GM19467 (cell line): ENCODE measurements at regions not wholly inside any gene's neighbourhood (a gene's known extent, or its start where the extent isn't known, plus 50 kb on each side); places are given as distances from the start of the nearest gene placed in this dataset.
"Not testable (repeated sequence)": the region's sequence is repeated elsewhere in the genome, so short reads cannot be mapped to it uniquely, and the experiment has no call there.

Experiments
- ATAC-seq: cut with Tn5 transposase; IDR thresholded peaks from one replicate; pipeline ENCODE4 v1.9.1; 2021; ENCODE audit warnings: mild to moderate bottlenecking, moderate library complexity; ENCODE audit not compliant: unreplicated experiment

DNA sequence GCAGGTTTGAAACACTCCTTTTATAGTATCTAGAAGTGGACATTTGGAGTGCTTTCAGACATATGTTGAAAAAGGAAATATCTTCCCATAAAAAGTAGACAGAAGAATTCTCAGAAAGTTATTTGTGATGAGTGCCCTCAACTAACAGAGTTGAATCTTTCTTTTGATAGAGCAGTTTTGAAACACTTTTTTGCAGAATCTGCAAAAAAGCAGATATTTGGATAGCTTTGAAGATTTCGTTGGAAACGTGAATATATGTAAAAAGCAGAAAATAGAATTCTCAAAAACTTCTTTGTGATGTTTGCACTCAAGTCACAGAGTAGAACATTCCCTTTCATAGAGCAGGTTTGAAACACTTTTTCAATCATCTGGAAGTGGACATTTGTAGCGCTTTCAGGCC is 676.4 kb upstream of the ZNF337 start:
- not testable (repeated sequence) for ATAC-seq

GRCh38 chr20:26354511-26354910 is 657.9 kb upstream of the ZNF337 start:
- no peak for ATAC-seq

DNA sequence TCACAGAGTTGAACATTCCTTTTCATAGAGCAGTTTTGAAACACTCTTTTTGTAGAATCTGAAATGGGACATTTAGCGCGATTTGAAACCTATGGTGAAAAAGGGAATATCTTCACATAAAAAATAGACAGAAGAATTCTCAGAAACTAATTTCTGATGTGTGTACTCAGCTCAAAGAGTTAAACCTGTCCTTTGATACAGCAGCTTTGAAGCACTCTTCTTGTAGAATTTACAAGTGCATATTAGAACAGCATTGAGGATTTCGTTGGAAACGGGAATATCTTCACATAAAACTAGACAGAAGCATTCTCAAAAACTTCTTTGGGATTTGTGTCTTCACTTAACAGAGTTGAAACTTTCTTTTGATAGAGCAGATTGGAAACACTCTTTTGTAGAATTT is 650.7 kb upstream of the ZNF337 start:
- ATAC-seq, result no peak

DNA sequence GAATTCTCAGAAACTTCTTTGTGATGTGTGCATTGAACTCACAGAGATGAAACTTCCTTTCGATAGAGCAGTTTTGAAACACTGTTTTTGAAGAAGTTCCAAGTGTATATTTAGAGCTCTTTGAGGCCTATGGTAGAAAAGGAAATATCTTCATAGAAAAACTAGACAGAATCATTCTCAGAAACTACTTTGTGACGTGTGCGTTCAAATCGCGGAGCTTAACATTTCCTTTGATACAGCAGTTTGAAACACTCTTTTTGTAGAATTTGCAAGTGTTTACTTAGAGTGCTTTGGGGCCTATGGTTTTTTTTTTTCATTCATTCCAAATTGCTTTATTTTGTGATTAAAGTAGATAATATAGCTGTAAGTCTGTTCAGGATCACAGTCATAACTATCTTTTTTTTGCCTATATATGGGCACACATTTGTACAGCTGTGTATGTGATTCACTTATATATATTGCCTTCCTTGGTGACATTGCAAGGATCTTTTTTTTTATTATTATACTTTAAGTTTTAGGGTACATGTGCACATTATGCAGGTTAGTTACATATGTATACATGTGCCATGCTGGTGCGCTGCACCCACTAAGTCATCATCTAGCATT is 643.9 kb upstream of the ZNF337 start:
- not testable (repeated sequence) for ATAC-seq

GRCh38 chr20:26324177-26324576 is 627.5 kb upstream of the ZNF337 start:
- ATAC-seq, result no peak

DNA sequence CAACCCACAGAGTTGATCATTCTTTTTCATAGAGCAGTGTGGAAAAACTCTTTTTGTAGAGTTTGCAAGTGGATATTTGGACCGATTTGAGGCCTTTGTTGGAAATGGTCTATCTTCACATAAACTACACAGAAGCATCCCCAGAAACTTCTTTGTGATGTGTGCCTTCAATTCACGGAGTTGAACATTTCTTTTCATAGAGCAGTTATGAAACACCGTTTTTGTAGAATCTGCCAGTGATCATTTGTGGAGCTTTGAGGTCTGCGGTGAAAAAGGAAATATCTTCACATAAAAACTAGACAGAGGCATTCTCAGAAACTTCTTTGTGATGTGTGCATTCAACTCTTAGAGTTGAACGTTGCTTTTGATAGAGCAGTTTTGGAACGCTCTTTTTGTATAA is 618.4 kb upstream of the ZNF337 start:
- ATAC-seq, result no peak

DNA sequence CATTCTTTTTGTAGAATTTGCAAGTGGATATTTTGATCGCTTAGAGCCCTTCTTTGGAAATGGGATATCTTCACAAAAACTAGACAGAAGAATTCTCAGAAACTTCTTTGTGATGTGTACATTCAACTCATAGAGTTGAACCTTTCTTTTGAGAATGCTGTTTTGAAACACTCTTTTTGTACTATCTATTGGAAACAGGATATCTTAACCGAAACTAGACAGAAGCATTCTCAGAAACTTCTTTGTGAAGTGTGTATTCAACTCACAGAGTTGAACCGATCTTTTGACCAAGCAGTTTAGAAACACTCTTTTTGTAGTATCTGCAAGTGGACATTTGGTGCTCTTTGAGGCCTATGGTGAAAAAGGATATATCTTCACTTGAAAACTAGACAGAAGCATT is 613.1 kb upstream of the ZNF337 start:
- not testable (repeated sequence) for ATAC-seq

GRCh38 chr20:26308961-26309360 is 612.3 kb upstream of the ZNF337 start:
- no peak for ATAC-seq

DNA sequence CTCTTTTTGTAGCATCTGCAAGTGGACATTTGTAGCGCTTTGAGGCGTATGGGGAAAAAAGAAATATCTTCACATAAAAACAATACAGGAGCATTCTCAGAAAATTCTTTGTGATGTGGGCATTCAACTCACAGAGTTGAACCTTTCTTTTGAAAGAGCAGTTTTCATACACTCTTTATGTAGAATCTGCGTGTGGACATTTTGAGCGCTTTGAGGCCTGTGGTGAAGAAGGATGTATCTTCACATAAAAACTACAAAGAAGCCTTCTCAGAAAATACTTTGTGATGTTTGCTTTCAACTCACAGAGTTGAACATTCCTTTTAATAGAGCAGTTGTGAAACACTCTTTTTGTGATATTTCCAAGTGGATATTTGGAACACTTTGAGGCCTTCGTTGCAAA is 598.4 kb upstream of the ZNF337 start:
- no peak for ATAC-seq

- not testable (repeated sequence) for ATAC-seq
Observed at GRCh38 chr20:26288379-26289061, 591.9 kb upstream of the ZNF337 start.

DNA sequence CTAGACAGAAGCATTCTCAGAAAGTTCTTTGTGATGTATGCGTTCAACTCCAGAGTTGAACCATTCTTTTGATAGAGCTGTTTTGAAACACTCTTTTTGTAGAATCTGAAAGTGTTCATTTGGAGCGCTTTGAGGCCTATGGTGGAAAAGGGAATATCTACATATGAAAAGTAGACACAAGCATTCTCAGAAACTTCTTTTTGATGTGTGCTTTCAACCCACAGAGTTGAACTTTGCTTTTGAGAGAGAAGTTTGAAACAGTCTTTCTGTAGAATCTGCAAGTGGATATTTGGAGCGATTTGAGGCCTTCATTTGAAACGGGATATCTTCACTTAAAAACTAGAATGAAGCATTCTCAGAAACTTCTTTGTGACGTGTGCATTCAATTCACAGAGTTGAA is 582.6 kb upstream of the ZNF337 start:
- ATAC-seq, result no peak

GRCh38 chr20:26277339-26277738 is 580.7 kb upstream of the ZNF337 start:
- ATAC-seq, result no peak

DNA sequence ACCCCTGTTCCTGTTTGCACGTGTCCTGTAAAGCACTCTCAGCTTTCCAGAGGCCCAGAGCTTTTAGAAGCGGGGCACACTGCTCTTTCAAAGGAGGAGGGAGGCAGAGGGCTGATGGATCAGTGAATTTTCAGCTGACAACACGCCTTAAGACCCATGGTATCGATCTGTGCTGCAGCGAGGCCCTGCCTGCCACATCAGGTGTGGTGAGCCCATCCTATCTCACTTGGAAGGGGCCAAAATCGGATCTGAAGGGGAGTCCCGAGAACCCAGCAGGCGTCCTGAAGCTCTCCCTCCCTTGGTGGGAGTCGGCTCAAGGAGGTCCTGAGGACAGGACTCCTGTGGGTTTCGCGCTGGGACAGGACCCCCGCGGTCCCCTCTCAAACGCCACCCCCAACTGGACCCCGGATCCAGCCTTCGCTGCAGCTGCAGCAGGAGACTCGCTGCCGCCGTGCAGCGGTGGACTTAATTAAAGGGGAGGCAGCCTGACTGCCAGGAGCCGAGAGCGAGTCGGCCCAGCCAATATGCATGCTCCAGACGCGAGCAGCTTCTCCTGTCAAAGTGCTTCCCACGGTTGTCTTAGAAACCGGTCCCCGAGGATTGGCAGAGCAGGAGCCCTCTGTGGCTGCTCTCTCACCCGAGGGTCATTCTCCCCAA is 580.0 kb upstream of the ZNF337 start:
- ATAC-seq, result no peak

DNA sequence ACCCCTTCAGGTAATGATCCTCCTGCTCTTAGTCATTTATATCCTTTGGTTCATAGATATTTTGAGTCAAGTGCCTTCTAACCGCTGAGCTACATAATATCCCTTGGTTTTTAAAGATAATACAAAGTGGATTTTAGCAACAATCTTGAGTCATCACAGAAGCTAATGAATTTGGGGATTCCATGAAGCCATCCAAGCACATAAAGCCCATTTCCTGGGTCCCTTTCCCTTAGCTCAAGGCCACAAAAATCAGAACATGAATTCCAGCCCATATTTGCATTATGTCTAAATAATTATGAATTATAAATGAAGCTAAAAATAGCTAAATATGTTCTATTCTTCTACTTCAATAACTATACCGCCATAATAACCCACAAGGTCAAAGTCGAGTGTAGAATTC is 572.1 kb upstream of the ZNF337 start:
- not testable (repeated sequence) for ATAC-seq

GRCh38 chr20:26260925-26261324 is 564.3 kb upstream of the ZNF337 start:
- not testable (repeated sequence) for ATAC-seq

DNA sequence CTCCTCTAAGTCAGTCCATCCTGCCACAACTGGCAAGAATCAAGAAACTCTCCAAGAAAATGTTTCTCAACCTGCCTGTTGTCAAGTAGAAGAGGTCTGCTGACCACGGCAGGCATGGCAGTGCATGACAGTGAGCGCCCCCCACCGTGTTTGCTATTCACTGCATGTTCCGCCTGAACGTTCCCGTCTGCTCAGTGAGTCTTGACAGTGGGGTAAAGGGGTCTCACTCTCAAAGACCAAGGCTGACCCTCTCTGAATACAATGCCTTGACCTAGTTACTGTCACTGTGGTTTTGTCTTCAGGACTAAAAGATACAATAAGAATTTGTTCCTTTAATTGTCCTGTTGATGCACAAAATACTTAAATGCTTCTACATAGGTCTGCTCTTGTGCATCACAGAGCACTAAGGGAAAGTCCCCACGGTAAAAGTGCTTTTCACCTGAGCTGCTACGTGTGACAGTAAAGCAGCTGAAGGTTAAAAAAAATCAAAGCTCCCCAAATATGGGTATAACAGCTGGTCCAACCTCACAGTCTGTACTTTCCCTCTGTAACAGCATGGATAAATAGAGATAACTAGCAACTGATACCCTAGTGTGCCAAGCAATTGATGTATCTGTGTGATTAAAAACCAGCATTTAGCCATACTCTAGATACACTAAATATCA is 555.8 kb upstream of the ZNF337 start:
- ATAC-seq, result not testable (repeated sequence)

DNA sequence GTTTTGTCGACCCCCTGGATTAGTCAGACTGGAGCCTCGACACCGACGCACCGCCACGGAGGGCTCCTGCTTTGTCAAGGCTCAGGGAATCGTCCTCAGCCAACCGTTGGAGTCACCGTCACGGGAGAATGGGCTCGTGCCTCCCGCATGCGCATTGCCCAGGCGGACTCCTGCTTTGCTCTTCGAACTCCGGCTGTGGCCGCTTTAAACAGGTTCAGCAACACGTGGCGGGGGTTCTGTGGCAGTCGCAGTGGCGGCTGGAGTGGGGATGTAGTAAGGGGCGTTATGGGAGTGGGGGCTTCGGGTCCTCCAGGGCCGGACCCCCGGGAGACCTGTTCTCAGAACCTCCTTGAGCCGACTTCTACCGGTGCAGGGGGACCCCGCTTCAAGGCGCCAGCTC is 554.7 kb upstream of the ZNF337 start:
- ATAC-seq, result not testable (repeated sequence)

DNA sequence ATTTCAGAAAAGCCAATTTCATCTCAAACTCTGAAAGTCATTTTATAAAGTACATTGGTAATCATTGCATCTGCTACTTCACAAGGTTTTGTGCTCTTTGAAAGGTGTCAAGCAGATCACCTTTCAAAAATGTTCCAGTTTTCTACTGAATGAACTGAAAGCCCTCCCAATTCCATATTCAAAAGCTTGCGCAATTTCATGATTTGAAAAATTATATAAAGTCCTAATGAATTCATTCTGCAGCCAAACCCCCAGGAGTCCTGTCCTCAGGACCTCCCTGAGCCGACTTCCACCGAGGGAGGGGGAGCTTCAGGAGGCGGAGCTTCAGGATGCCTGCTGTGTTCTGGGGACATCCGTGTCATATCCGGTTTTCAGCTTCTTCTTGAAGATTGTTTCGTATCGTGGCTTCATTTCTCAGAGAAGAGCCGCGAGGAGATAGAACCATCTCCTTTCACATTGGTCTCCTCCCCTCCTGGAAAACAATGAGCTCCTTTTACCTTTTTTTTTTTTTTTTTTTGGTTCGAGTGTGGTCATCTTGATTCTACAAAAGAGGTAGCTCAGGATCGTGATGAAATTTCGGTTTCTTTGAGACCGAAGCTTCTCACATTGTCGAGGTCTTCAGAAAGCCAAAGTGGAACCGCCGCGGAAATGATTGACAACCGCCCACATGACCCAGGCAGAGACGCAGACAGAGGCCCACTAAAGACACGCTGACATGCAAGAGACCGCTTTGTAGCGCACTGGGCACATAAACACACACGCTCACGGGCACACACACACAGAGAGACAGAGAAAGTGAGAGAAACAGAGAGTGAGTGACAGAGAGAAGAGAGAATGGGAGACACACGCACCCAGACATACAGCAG is 553.8 kb upstream of the ZNF337 start:
- ATAC-seq, result not testable (repeated sequence)

DNA sequence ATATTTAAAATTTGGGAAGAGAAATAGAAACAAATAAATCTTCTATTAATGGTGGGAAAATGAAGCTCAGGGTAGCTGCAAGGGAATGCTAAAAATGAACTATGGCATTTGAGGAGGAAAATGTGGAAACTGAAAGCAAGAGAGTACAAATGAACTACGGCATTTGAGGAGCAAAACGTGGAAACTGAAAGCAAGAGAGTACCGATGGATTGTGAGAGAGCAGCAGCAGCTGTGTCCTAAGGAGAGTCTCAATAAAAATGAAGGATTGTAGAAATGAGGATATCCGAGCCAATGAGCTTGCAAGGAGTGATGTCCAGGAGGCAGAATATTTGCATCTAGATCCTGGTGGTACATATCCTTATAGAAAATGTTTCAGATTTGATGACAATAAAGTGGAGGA is 547.1 kb upstream of the ZNF337 start:
- no peak for ATAC-seq

GRCh38 chr20:26220609-26221008 is 524.0 kb upstream of the ZNF337 start:
- not testable (repeated sequence) for ATAC-seq

GRCh38 chr20:26219546-26219945 is 522.9 kb upstream of the ZNF337 start:
- ATAC-seq, result not testable (repeated sequence)
